ENCODE measurements at regions not wholly inside any gene's neighbourhood (a gene's known extent, or its start where the extent isn't known, plus 50 kb on each side); places are given as distances from the start of the nearest gene placed in this dataset.

DNA sequence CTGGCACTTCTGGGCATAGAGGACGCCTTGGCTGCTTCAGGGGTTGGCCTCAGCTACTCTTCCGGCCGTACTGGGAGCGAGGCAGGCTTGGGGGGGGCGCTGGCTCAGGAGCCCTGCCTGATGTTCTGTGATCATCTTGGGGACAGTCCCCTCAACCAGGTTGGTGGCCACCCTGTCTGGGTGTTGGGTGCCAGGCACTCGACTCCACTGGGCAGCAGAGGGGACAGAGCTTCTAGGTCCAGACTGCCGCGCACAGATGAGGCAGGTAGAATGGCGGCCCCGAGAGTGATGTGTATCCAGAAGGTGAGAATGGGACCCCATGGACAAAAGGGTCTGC, 84.9 kb downstream of the ASB1 start:
- TF ChIP-seq EZH2 (IDR thresholded peaks at IDR 0.05; ENCODE audit: insufficient read depth, poor library complexity, severe bottlenecking) (no peak), EZH2phosphoT487 (IDR thresholded peaks at IDR 0.05; ENCODE audit: insufficient read depth, low read depth) (no peak)

All from GM23248 (cell line).